Left cardiac atrium (tissue), 2 donors: ENCODE measurements at regions not wholly inside any gene's neighbourhood (a gene's known extent, or its start where the extent isn't known, plus 50 kb on each side); places are given as distances from the start of the nearest gene placed in this dataset.

Experiments
- microRNA-seq, 2 donors: library from miRNA; unstranded; fragments of <30 nt; microRNA quantifications; one replicate each; pipeline ENCODE4 v1.2.0, GENCODE V29; 2020
- donor health status: DM: no; HTN: yes; CAD: no; lungs with severe emphysema.
- donor health status: DM: yes; HTN: yes; CAD: no.

Small RNAs in the stretch of these regions (microRNA-seq; reads per million reads assigned to microRNA genes)
- 0 reads per million in 2 donors for gene MIR4445
